Motor neuron (in vitro differentiated cells): ENCODE measurements at regions not wholly inside any gene's neighbourhood (a gene's known extent, or its start where the extent isn't known, plus 50 kb on each side); places are given as distances from the start of the nearest gene placed in this dataset.

ENCODE experiments used
- ATAC-seq, 8 experiments: fragments of 200-7000 bp; cut with Tn5 transposase; replicated peaks in 6 of 8; 2 replicates each; pipeline ENCODE4 v1.8.0; 2021; ENCODE audit warnings: mild to moderate bottlenecking in 8 of 8, moderate library complexity in 8 of 8
- H3K27ac ChIP-seq, 2 donors: fragments of 250-450 bp; sonication (Bioruptor Pico); 2 replicates each; pipeline ENCODE4 v1.9.0; 2021; ENCODE audit warnings: antibody characterized with exemption in 2 of 2, mild to moderate bottlenecking in 2 of 2, moderate library complexity in 1 of 2
- H3K4me1 ChIP-seq, 2 donors: fragments of 250-450 bp; sonication (Bioruptor Pico); replicated peaks in 1 of 2; 2 replicates each; pipeline ENCODE4 v1.6.1; 2021; ENCODE audit warnings: antibody characterized with exemption in 2 of 2, mild to moderate bottlenecking in 2 of 2, moderate library complexity in 1 of 2
- H3K4me3 ChIP-seq, 5 donors: fragments of 250-450 bp; sonication (Bioruptor Pico); 2 replicates each; pipeline ENCODE4 v1.9.0; 2021; ENCODE audit warnings: antibody characterized with exemption in 5 of 5, mild to moderate bottlenecking in 5 of 5, moderate library complexity in 4 of 5
- WGBS, 10 experiments: fragments of 450-650 bp; shearing (Covaris generic); methylation state at CpG; one replicate each; pipeline ENCODE4 v1.0.0; 2022; 5-methylcytosine and 5-hydroxymethylcytosine counted together
- in situ Hi-C, 9 experiments: fragments of 400-800 bp; cut with MboI; loops; one replicate each; pipeline ENCODE4 v1.15.0; 2021; ENCODE audit warnings: low sequenced_read_pairs in 9 of 9, low pct_unique_long_range_greater_than_20kb in 2 of 9; ENCODE audit not compliant: unreplicated experiment in 9 of 9

- H3K27ac ChIP-seq: no peak overlapping the region
- in situ Hi-C loops: no loop called here
- WGBS, 10 experiments: 0 to 100% (median 51%) methylated on average over 1 to 2 of the region's 2 CpGs
- no peak for ATAC-seq
- no peaks in the 10 kb centered on the region for H3K4me1 ChIP-seq
- no peak overlapping the region for H3K4me3 ChIP-seq
These were observed 146.3 kb downstream of the HNMT start for GRCh38 chr2:138110453-138111083.

- 17 to 100% (median 92%) methylated on average over 1 of the region's 1 CpG; no CpG with 5 or more reads in 2 of the 10 experiments for WGBS, 10 experiments
These were observed 148.3 kb downstream of the HNMT start for GRCh38 chr2:138112536-138112935.

GRCh38 chr2:138113871-138114525 is 149.7 kb downstream of the HNMT start:
- WGBS, 10 experiments: 51 to 100% (median 91%) methylated on average over 1 to 4 of the region's 4 CpGs; no CpG with 5 or more reads in 1 of the 10 experiments
- Histone ChIP-seq H3K27ac (no peak overlapping the region), H3K4me1 (no peaks in the 10 kb centered on the region), H3K4me3 (no peak overlapping the region)
- in situ Hi-C loops: no loop called here
- no peak for ATAC-seq

More at GRCh38 chr2:138112536-138112935, 148.3 kb downstream of the HNMT start:
- ATAC-seq: no peak
- Histone ChIP-seq H3K4me1 (no peaks in the 10 kb centered on the region), H3K27ac (no peak overlapping the region), H3K4me3 (no peak overlapping the region)
- in situ Hi-C loops: no loop called here

GRCh38 chr2:138115666-138116065 is 151.4 kb downstream of the HNMT start:
- in situ Hi-C loops: no loop called here
- H3K4me1 ChIP-seq: no peaks in the 10 kb centered on the region
- no peak overlapping the region for H3K27ac ChIP-seq
- no peak overlapping the region for H3K4me3 ChIP-seq
- ATAC-seq: no peak

GRCh38 chr2:138116456-138116855 is 152.2 kb downstream of the HNMT start:
- no peak overlapping the region for H3K4me3 ChIP-seq
- ATAC-seq: no peak
- in situ Hi-C loops: no loop called here

GRCh38 chr2:138121666-138122661 is 157.7 kb downstream of the HNMT start:
- 30 to 94% (median 70%) methylated on average over 2 to 3 of the region's 3 CpGs for WGBS, 10 experiments
- no peak overlapping the region for H3K4me3 ChIP-seq
- peak in 1 of 8 experiments; percentile 43 for ATAC-seq
- H3K4me1 ChIP-seq: peaks cover 0 to 3% of the 10 kb centered on the region in 2 donors
- in situ Hi-C loops: no loop called here
- no peak overlapping the region for H3K27ac ChIP-seq

More at GRCh38 chr2:138116456-138116855, 152.2 kb downstream of the HNMT start:
- no peaks in the 10 kb centered on the region for H3K4me1 ChIP-seq
- WGBS, 10 experiments: 64 to 100% (median 97%) methylated on average over 1 to 4 of the region's 4 CpGs; no CpG with 5 or more reads in 2 of the 10 experiments
- no peak overlapping the region for H3K27ac ChIP-seq

- Histone ChIP-seq H3K27ac (no peak overlapping the region), H3K4me3 (no peak overlapping the region), H3K4me1 (peaks cover 0 to 3% of the 10 kb centered on the region in 2 donors)
- ATAC-seq: no peak
- in situ Hi-C loops: no loop called here
- WGBS, 10 experiments: 0 to 100% (median 43%) methylated on average over 1 of the region's 1 CpG; no CpG with 5 or more reads in 7 of the 10 experiments
These were observed 158.6 kb downstream of the HNMT start for GRCh38 chr2:138122891-138123290.

GRCh38 chr2:138123741-138124140 is 159.5 kb downstream of the HNMT start:
- H3K27ac ChIP-seq: no peak overlapping the region
- H3K4me3 ChIP-seq: no peak overlapping the region
- no peak for ATAC-seq
- H3K4me1 ChIP-seq: peaks cover 0 to 3% of the 10 kb centered on the region in 2 donors
- in situ Hi-C loops: no loop called here

- in situ Hi-C loops: no loop called here
- peak in 5 of 8 experiments; percentile 83 to 94 (median 90) for ATAC-seq
- WGBS, 10 experiments: 57 to 100% (median 80%) methylated on average over 1 to 2 of the region's 2 CpGs; no CpG with 5 or more reads in 1 of the 10 experiments
These were observed 160.2 kb downstream of the HNMT start for GRCh38 chr2:138124521-138124920.

GRCh38 chr2:138125306-138126288 is 161.3 kb downstream of the HNMT start:
- in situ Hi-C loops: no loop called here
- 62 to 95% (median 83%) methylated on average over 3 to 11 of the region's 11 CpGs for WGBS, 10 experiments
- H3K4me3 ChIP-seq: no peak overlapping the region
- H3K4me1 ChIP-seq: peaks cover 0 to 3% of the 10 kb centered on the region in 2 donors
- no peak overlapping the region for H3K27ac ChIP-seq
- peak in 6 of 8 experiments; percentile 33 to 72 (median 55) for ATAC-seq

More at GRCh38 chr2:138124521-138124920, 160.2 kb downstream of the HNMT start:
- Histone ChIP-seq H3K27ac (no peak overlapping the region), H3K4me3 (no peak overlapping the region), H3K4me1 (peaks cover 0 to 3% of the 10 kb centered on the region in 2 donors)

- H3K4me3 ChIP-seq: no peak overlapping the region
- in situ Hi-C loops: no loop called here
- 20 to 100% (median 71%) methylated on average over 1 of the region's 1 CpG; no CpG with 5 or more reads in 5 of the 10 experiments for WGBS, 10 experiments
- H3K4me1 ChIP-seq: no peaks in the 10 kb centered on the region
- no peak for ATAC-seq
- no peak overlapping the region for H3K27ac ChIP-seq
These were observed 167.8 kb downstream of the HNMT start for GRCh38 chr2:138132108-138132507.

- no peak overlapping the region for H3K4me3 ChIP-seq
- no peak overlapping the region for H3K27ac ChIP-seq
- peak in 5 of 8 experiments; percentile 27 to 70 (median 52) for ATAC-seq
- no peaks in the 10 kb centered on the region for H3K4me1 ChIP-seq
- in situ Hi-C loops: no loop called here
These were observed 173.7 kb downstream of the HNMT start for GRCh38 chr2:138137949-138138348.
